A549 (cell line): ENCODE measurements at regions not wholly inside any gene's neighbourhood (a gene's known extent, or its start where the extent isn't known, plus 50 kb on each side); places are given as distances from the start of the nearest gene placed in this dataset.

Experiments
- ATAC-seq, 2 experiments: fragments of 200-7000 bp in 1 of 2; fragments of >200 bp in 1 of 2; cut with Nextera tagmentation in 1 of 2; cut with Tn5 transposase in 1 of 2; 3 replicates each; pipeline versions ENCODE4 v1.8.0 to v1.9.1; 2018 to 2020; ENCODE audit warnings: mild to moderate bottlenecking in 1 of 2, moderate library complexity in 1 of 2
- CTCF ChIA-PET: fragments of 300-600 bp; sonication (Branson Sonifier 250); formaldehyde crosslinking; extraction: SDS; loops from one replicate; lab custom pipeline; 2021; ENCODE audit warnings: antibody characterized with exemption, inconsistent platforms; lab: Yijun Ruan, JAX
- POLR2A ChIA-PET: fragments of 350-600 bp; formaldehyde crosslinking; extraction: SDS; loops from one replicate; lab custom pipeline; 2021; ENCODE audit warnings: antibody characterized with exemption, inconsistent platforms; lab: Yijun Ruan, JAX
- DNase-seq, 2 experiments: peaks; one replicate each; pipeline versions ENCODE4 v3.0.0 to v3.0.0-alpha.2; 2011 to 2016; ENCODE audit warnings: low read depth in 1 of 2, low spot score in 1 of 2
- FAIRE-seq: peaks from 2 replicates; lab custom pipeline; 2011; peaks lifted over from hg19 to GRCh38; lab: Jason Lieb, UNC
- H3K27ac ChIP-seq, 2 experiments: fragments of >200 bp; sonication (Bioruptor Twin); formaldehyde crosslinking; 3 replicates each; pipeline ENCODE4 v1.5.1; 2016 to 2017
- H3K4me1 ChIP-seq: fragments of >200 bp; sonication (Bioruptor Twin); formaldehyde crosslinking; 3 replicates; pipeline ENCODE4 v1.6.1; 2016
- H3K4me2 ChIP-seq: fragments of >200 bp; sonication (Bioruptor Twin); formaldehyde crosslinking; 3 replicates; pipeline ENCODE4 v1.6.1; 2016
- H3K4me3 ChIP-seq: fragments of >200 bp; sonication (Bioruptor Twin); formaldehyde crosslinking; 3 replicates; pipeline ENCODE4 v1.5.1; 2016
- H3K9me3 ChIP-seq: fragments of >200 bp; sonication (Bioruptor Twin); formaldehyde crosslinking; 3 replicates; pipeline ENCODE4 v1.6.1; 2016
- BCL3 ChIP-seq: fragments of >200 bp; sonication (Bioruptor Twin); formaldehyde crosslinking; IDR thresholded peaks from 3 replicates; pipeline ENCODE4 v1.6.1; 2016
- CEBPB ChIP-seq, 2 experiments: fragments of >200 bp in 1 of 2; sonication (Bioruptor Twin) in 1 of 2; formaldehyde crosslinking in 1 of 2; IDR thresholded peaks; 2 replicates each; pipeline ENCODE4 v1.6.1; 2012 to 2016
- CHD2 ChIP-seq: fragments of 150-350 bp; IDR thresholded peaks from 2 replicates; pipeline ENCODE4 v1.6.1; 2014; ENCODE audit warnings: low read length; ENCODE audit not compliant: partially characterized antibody
- CHD4 ChIP-seq: fragments of 200-600 bp; sonication (generic); IDR thresholded peaks from 2 replicates; pipeline ENCODE4 v1.6.1; 2016; ENCODE audit warnings: antibody characterized with exemption, mild to moderate bottlenecking, borderline replicate concordance
- E2F6 ChIP-seq: IDR thresholded peaks from 2 replicates; pipeline ENCODE4 v1.6.1; 2012; ENCODE audit warnings: low read depth, borderline replicate concordance
- EHMT2 ChIP-seq: fragments of 200-600 bp; sonication (generic); IDR thresholded peaks from 2 replicates; pipeline ENCODE4 v1.6.1; 2016; ENCODE audit warnings: antibody characterized with exemption, low read depth, mild to moderate bottlenecking, moderate library complexity
- ELK1 ChIP-seq: fragments of 150-350 bp; IDR thresholded peaks from 2 replicates; pipeline ENCODE4 v1.6.1; 2014; ENCODE audit warnings: low read depth, mild to moderate bottlenecking, low read length
- FOSL2 ChIP-seq, 2 experiments: fragments of 450-650 bp in 1 of 2; fragments of >200 bp in 1 of 2; sonication (Bioruptor Twin) in 1 of 2; formaldehyde crosslinking; IDR thresholded peaks; 2 replicates each; pipeline versions ENCODE4 v1.5.0 to v1.6.1; 2016 to 2020; ENCODE audit warnings: mild to moderate bottlenecking in 1 of 2, moderate library complexity in 1 of 2
- GATA3 ChIP-seq: IDR thresholded peaks from 2 replicates; pipeline ENCODE4 v1.6.1; 2012; ENCODE audit warnings: borderline replicate concordance
- HEYL ChIP-seq: fragments of 250-450 bp; sonication (Bioruptor Pico); IDR thresholded peaks from 2 replicates; pipeline ENCODE4 v1.8.0; 2021; ENCODE audit warnings: mild to moderate bottlenecking, moderate library complexity
- JUN ChIP-seq, 2 experiments: fragments of >200 bp; sonication (Bioruptor Twin); formaldehyde crosslinking; IDR thresholded peaks; 2 replicates in 1 of 2; 3 replicates in 1 of 2; pipeline ENCODE4 v1.6.1; 2016 to 2017
- KDM1A ChIP-seq: fragments of 200-600 bp; sonication (generic); IDR thresholded peaks from 2 replicates; pipeline ENCODE4 v1.6.1; 2016; ENCODE audit warnings: low read depth, mild to moderate bottlenecking
- KDM5A ChIP-seq: fragments of 200-600 bp; sonication (generic); IDR thresholded peaks from 2 replicates; pipeline ENCODE4 v1.6.1; 2016; ENCODE audit warnings: antibody characterized with exemption, mild to moderate bottlenecking
- MAZ ChIP-seq: fragments of 150-350 bp; IDR thresholded peaks from 2 replicates; pipeline ENCODE4 v1.6.1; 2014; ENCODE audit warnings: antibody characterized with exemption, low read depth, low read length, borderline replicate concordance
- NPAS2 ChIP-seq: fragments of 250-450 bp; sonication (Bioruptor Pico); IDR thresholded peaks from 2 replicates; pipeline ENCODE4 v1.8.0; 2022; ENCODE audit warnings: mild to moderate bottlenecking, moderate library complexity, borderline replicate concordance
- PBX3 ChIP-seq: IDR thresholded peaks from 2 replicates; pipeline ENCODE4 v1.6.1; 2012
- PHF8 ChIP-seq: fragments of 200-600 bp; sonication (generic); IDR thresholded peaks from 2 replicates; pipeline ENCODE4 v1.6.1; 2016; ENCODE audit warnings: low read depth, mild to moderate bottlenecking, antibody characterized with exemption, moderate library complexity, borderline replicate concordance
- POLR2AphosphoS2 ChIP-seq: conservative IDR thresholded peaks from 2 replicates; pipeline ENCODE4 v1.6.1; 2012; ENCODE audit warnings: low read length, improper control_type of control experiment, inconsistent platforms
- RAD21 ChIP-seq, 2 experiments: fragments of >200 bp in 1 of 2; sonication (Bioruptor Twin) in 1 of 2; formaldehyde crosslinking in 1 of 2; IDR thresholded peaks in 1 of 2; conservative IDR thresholded peaks in 1 of 2; 2 replicates in 1 of 2; 3 replicates in 1 of 2; pipeline ENCODE4 v1.6.1; 2012 to 2018; ENCODE audit warnings: inconsistent platforms in 1 of 2
- RARB ChIP-seq: fragments of 250-450 bp; sonication (Bioruptor Pico); IDR thresholded peaks from 2 replicates; pipeline ENCODE4 v1.8.0; 2021; ENCODE audit warnings: mild to moderate bottlenecking, moderate library complexity
- RFX5 ChIP-seq: fragments of 450-650 bp; IDR thresholded peaks from 2 replicates; pipeline ENCODE4 v1.7.1; 2014; ENCODE audit warnings: antibody characterized with exemption, mild to moderate bottlenecking, moderate library complexity
- SMC3 ChIP-seq: fragments of >200 bp; sonication (Bioruptor Twin); formaldehyde crosslinking; IDR thresholded peaks from 3 replicates; pipeline ENCODE4 v1.6.1; 2018; ENCODE audit warnings: inconsistent platforms
- SREBF2 ChIP-seq: fragments of 450-650 bp; IDR thresholded peaks from 2 replicates; pipeline ENCODE4 v1.6.1; 2014; ENCODE audit warnings: mild to moderate bottlenecking, moderate library complexity
- TFCP2L1 ChIP-seq: fragments of 250-450 bp; sonication (Bioruptor Pico); IDR thresholded peaks from 2 replicates; pipeline ENCODE4 v1.5.0; 2021; ENCODE audit warnings: mild to moderate bottlenecking
- ZNF302 ChIP-seq: fragments of 250-450 bp; sonication (Bioruptor Pico); IDR thresholded peaks from 2 replicates; pipeline ENCODE4 v1.9.0; 2021; ENCODE audit warnings: inconsistent platforms, mild to moderate bottlenecking, moderate library complexity
- whole genome bisulfite sequencing: methylation state at CpG from one replicate; pipeline ENCODE4 v1.1.6; 2017; ENCODE audit errors: missing lambda C conversion rate; 5-methylcytosine and 5-hydroxymethylcytosine counted together
- TF ChIP-seq, protein P1 (sequence below): fragments of >200 bp; sonication (Bioruptor Twin); formaldehyde crosslinking; IDR thresholded peaks from 3 replicates; pipeline ENCODE4 v1.5.1; 2016

- H3K9me3 ChIP-seq: no peaks in the 10 kb centered on the region
- DNase-seq: no peak
- no peak for FAIRE-seq
- ChIA-PET POLR2A (no interaction called here), CTCF (interaction anchor here (1.6 kb wide), 1 partner anchor 26 kb away, joined by 3 read pairs; no protein-coding TSS in a partner anchor)
- no peak for ATAC-seq
- no peak overlapping the region for H3K4me2 ChIP-seq
- H3K4me3 ChIP-seq: no peak overlapping the region
- H3K4me1 ChIP-seq: no peaks in the 10 kb centered on the region
- TF ChIP-seq TFCP2L1 (CRISPR knock-in tag): no peak
- no peak for TF ChIP-seq RARB (CRISPR knock-in tag)
- TF ChIP-seq E2F6: no peak
- no peak for TF ChIP-seq CHD4
- TF ChIP-seq CEBPB (IDR thresholded peaks at IDR 0.05): no peak
- TF ChIP-seq EHMT2: no peak
- no peak for TF ChIP-seq KDM5A
- TF ChIP-seq NPAS2 (CRISPR knock-in tag): no peak
- TF ChIP-seq POLR2AphosphoS2: no peak
- no peak for TF ChIP-seq SREBF2
- no peak for TF ChIP-seq ELK1
- TF ChIP-seq HEYL (CRISPR knock-in tag): no peak
- no peak for TF ChIP-seq KDM1A
- no peak for TF ChIP-seq SMC3
- no peak for TF ChIP-seq RFX5
- TF ChIP-seq PBX3: no peak
- no peak for TF ChIP-seq PHF8
- TF ChIP-seq GATA3: no peak
- no peak for TF ChIP-seq RAD21 (conservative IDR thresholded peaks at IDR 0.05 in 1 of 2, IDR thresholded peaks at IDR 0.05 in 1 of 2)
- 7% methylated on average over 3 of the region's 3 CpGs for WGBS
- no peak overlapping the region for H3K27ac ChIP-seq
These were observed 608.7 kb downstream of the SH2D4B start for GRCh38 chr10:81146436-81146835.

- TF ChIP-seq CHD2 (no peak), JUN (IDR thresholded peaks at IDR 0.05) (no peak), FOSL2 (IDR thresholded peaks at IDR 0.05) (no peak), FOSL2 (CRISPR knock-in tag; IDR thresholded peaks at IDR 0.05) (no peak), CEBPB (IDR thresholded peaks at IDR 0.05) (no peak), RARB (CRISPR knock-in tag) (no peak), E2F6 (no peak), BCL3 (no peak), MAZ (no peak), EHMT2 (no peak), ZNF302 (no peak)
- TF ChIP-seq, protein P1, sequence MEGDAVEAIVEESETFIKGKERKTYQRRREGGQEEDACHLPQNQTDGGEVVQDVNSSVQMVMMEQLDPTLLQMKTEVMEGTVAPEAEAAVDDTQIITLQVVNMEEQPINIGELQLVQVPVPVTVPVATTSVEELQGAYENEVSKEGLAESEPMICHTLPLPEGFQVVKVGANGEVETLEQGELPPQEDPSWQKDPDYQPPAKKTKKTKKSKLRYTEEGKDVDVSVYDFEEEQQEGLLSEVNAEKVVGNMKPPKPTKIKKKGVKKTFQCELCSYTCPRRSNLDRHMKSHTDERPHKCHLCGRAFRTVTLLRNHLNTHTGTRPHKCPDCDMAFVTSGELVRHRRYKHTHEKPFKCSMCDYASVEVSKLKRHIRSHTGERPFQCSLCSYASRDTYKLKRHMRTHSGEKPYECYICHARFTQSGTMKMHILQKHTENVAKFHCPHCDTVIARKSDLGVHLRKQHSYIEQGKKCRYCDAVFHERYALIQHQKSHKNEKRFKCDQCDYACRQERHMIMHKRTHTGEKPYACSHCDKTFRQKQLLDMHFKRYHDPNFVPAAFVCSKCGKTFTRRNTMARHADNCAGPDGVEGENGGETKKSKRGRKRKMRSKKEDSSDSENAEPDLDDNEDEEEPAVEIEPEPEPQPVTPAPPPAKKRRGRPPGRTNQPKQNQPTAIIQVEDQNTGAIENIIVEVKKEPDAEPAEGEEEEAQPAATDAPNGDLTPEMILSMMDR: no peak
- Histone ChIP-seq H3K4me3 (no peak overlapping the region), H3K4me2 (no peak overlapping the region), H3K9me3 (no peaks in the 10 kb centered on the region), H3K4me1 (no peaks in the 10 kb centered on the region), H3K27ac (no peak overlapping the region)
- POLR2A ChIA-PET: no interaction called here
- DNase-seq (no peak), FAIRE-seq (no peak), ATAC-seq (no peak)
- CTCF ChIA-PET: no interaction called here
These were observed 615.0 kb downstream of the SH2D4B start for GRCh38 chr10:81152656-81153055.
